22Rv1 (cell line): ENCODE measurements at regions not wholly inside any gene's neighbourhood (a gene's known extent, or its start where the extent isn't known, plus 50 kb on each side); places are given as distances from the start of the nearest gene placed in this dataset.
"Not testable (repeated sequence)": the region's sequence is repeated elsewhere in the genome, so short reads cannot be mapped to it uniquely, and the experiment has no call there.

Experiments
- H3K27ac ChIP-seq: fragments of 450-650 bp; 2 replicates; pipeline ENCODE4 v1.5.1; 2017
- CTCF ChIP-seq: fragments of 450-650 bp; IDR thresholded peaks from 2 replicates; pipeline ENCODE4 v1.5.1; 2017; ENCODE audit warnings: mild to moderate bottlenecking
- ZFX ChIP-seq: fragments of 450-650 bp; IDR thresholded peaks from 2 replicates; pipeline ENCODE4 v1.6.1; 2017; ENCODE audit warnings: antibody characterized with exemption, borderline replicate concordance

- no peak overlapping the region for H3K27ac ChIP-seq
- no peak for TF ChIP-seq CTCF
- no peak for TF ChIP-seq ZFX
Measured at GRCh38 chr2:107747964-107748583, 78.6 kb upstream of the RGPD4 start.

GRCh38 chr2:107751936-107752335, 74.8 kb upstream of the RGPD4 start:
- TF ChIP-seq CTCF (no peak), ZFX (no peak)
- no peak overlapping the region for H3K27ac ChIP-seq

GRCh38 chr2:107753806-107754205, 72.9 kb upstream of the RGPD4 start:
- not testable (repeated sequence) for H3K27ac ChIP-seq

- H3K27ac ChIP-seq: no peak overlapping the region
- TF ChIP-seq ZFX: no peak
- TF ChIP-seq CTCF: no peak
Measured at GRCh38 chr2:107757223-107757622, 69.5 kb upstream of the RGPD4 start.

GRCh38 chr2:107760620-107761364, 65.9 kb upstream of the RGPD4 start:
- TF ChIP-seq ZFX: no peak
- no peak for TF ChIP-seq CTCF
- no peak overlapping the region for H3K27ac ChIP-seq

- H3K27ac ChIP-seq: no peak overlapping the region
- TF ChIP-seq ZFX (no peak), CTCF (no peak)
Measured at GRCh38 chr2:107772353-107772752, 54.3 kb upstream of the RGPD4 start.

- no peak for TF ChIP-seq CTCF
- TF ChIP-seq ZFX: no peak
- H3K27ac ChIP-seq: no peak overlapping the region
Measured at GRCh38 chr2:107775211-107775610, 51.5 kb upstream of the RGPD4 start.
